ENCODE measurements at regions not wholly inside any gene's neighbourhood (a gene's known extent, or its start where the extent isn't known, plus 50 kb on each side); places are given as distances from the start of the nearest gene placed in this dataset.

DNA sequence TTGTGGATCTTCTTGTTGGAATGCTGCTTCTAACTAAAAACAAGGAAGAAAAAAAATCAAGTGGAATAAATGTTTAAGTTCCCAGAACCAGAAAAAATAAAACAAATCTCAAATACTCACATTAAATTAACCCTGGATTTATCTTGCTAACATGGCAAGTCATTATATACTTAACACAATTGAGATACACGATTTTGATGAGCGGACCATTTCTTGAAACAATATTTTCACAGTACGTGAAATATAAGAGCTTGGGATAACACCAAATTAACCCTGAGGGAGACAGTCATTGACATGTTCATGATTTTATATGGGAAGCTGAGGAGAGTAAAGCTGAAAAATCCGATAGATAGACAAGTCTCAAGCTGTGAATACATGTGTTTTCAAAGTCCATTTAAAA, 128.6 kb downstream of the PTCSC3 start:
- TF ChIP-seq CTCF (IDR thresholded peaks at IDR 0.05) (no peak), ZFX (IDR thresholded peaks at IDR 0.05; ENCODE audit: borderline replicate concordance) (no peak)

All from 22Rv1 (cell line).